B cell (primary cell): ENCODE measurements at regions not wholly inside any gene's neighbourhood (a gene's known extent, or its start where the extent isn't known, plus 50 kb on each side); places are given as distances from the start of the nearest gene placed in this dataset.

ENCODE experiments used
- ATAC-seq: fragments of 200-7000 bp; cut with Tn5 transposase; one replicate; pipeline ENCODE4 v1.10.0; 2021; ENCODE audit warnings: low read depth, mild to moderate bottlenecking, moderate number of reproducible peaks, moderate library complexity
- CTCF ChIA-PET: fragments of 350-600 bp; sonication (Branson Sonifier 250); formaldehyde crosslinking; loops from one replicate; lab custom pipeline; 2021; ENCODE audit warnings: antibody characterized with exemption, inconsistent platforms; lab: Charles Lee
- POLR2A ChIA-PET: fragments of 350-600 bp; sonication (Branson Sonifier 250); formaldehyde crosslinking; loops from one replicate; lab custom pipeline; 2021; ENCODE audit warnings: antibody characterized with exemption; lab: Charles Lee
- DNase-seq: peaks from one replicate; pipeline ENCODE4 v3.0.0; 2013
- H2AFZ ChIP-seq: 2 replicates; pipeline ENCODE4 v1.6.1; 2012; ENCODE audit warnings: mild to moderate bottlenecking, low read depth, low read length; ENCODE audit not compliant: insufficient read depth, poor library complexity, severe bottlenecking
- H3K27ac ChIP-seq, 2 donors: 1 replicate in 1 of 2; 2 replicates in 1 of 2; pipeline ENCODE4 v1.5.1; 2012 to 2013; ENCODE audit warnings: low read length in 2 of 2, mild to moderate bottlenecking in 2 of 2, moderate library complexity in 1 of 2
- H3K27me3 ChIP-seq, 4 experiments: fragments of 200-600 bp in 1 of 4; sonication (generic) in 1 of 4; replicated peaks in 1 of 4; 1 replicate in 2 of 4; 2 replicates in 2 of 4; pipeline versions ENCODE4 v1.6.1 to v1.7.0; 2013 to 2016; ENCODE audit warnings: low read length in 3 of 4, mild to moderate bottlenecking in 2 of 4, mixed read lengths in 1 of 4, moderate library complexity in 1 of 4; ENCODE audit not compliant: insufficient read depth in 4 of 4, control insufficient read depth in 3 of 4; ENCODE audit errors: control extremely low read depth in 1 of 4
- H3K36me3 ChIP-seq, 2 experiments: replicated peaks in 1 of 2; 1 replicate in 1 of 2; 2 replicates in 1 of 2; pipeline versions ENCODE4 v1.6.1 to v1.7.1; 2013; ENCODE audit warnings: low read length in 1 of 2; ENCODE audit not compliant: insufficient read depth in 2 of 2, control insufficient read depth in 1 of 2; ENCODE audit errors: control extremely low read depth in 1 of 2, extremely low read depth in 1 of 2
- H3K4me1 ChIP-seq, 2 donors: fragments of 200-600 bp in 1 of 2; sonication (generic) in 1 of 2; 1 replicate in 1 of 2; 2 replicates in 1 of 2; pipeline versions ENCODE4 v1.5.1 to v1.6.1; 2013 to 2017; ENCODE audit warnings: low read length in 2 of 2; ENCODE audit not compliant: control insufficient read depth in 2 of 2, insufficient read depth in 2 of 2
- H3K4me2 ChIP-seq: replicated peaks from 2 replicates; pipeline ENCODE3; 2012; ENCODE audit warnings: mild to moderate bottlenecking, low read depth, low read length; ENCODE audit not compliant: poor library complexity, severe bottlenecking
- H3K4me3 ChIP-seq, 5 experiments: fragments of 200-600 bp in 1 of 5; sonication (generic) in 1 of 5; 1 replicate in 3 of 5; 2 replicates in 2 of 5; pipeline versions ENCODE4 v1.5.1 to v1.7.0; 2011 to 2016; ENCODE audit warnings: low read length in 4 of 5, mild to moderate bottlenecking in 4 of 5, low read depth in 2 of 5, control low read depth in 1 of 5, moderate library complexity in 1 of 5; ENCODE audit not compliant: insufficient read depth in 1 of 5; ENCODE audit errors: control extremely low read depth in 1 of 5, extremely low read depth in 1 of 5
- H3K79me2 ChIP-seq: fragments of 200-600 bp; sonication (generic); one replicate; pipeline ENCODE4 v1.6.0; 2016; ENCODE audit warnings: low read length; ENCODE audit not compliant: control insufficient read depth, insufficient read depth
- H3K9ac ChIP-seq: fragments of 200-600 bp; sonication (generic); 2 replicates; pipeline ENCODE4 v1.6.1; 2017; ENCODE audit warnings: mild to moderate bottlenecking, low read length, moderate library complexity
- H3K9me3 ChIP-seq, 3 donors: one replicate each; pipeline versions ENCODE4 v1.6.1 to v1.7.1; 2013; ENCODE audit warnings: low read length in 2 of 3; ENCODE audit not compliant: control insufficient read depth in 2 of 3, insufficient read depth in 1 of 3; ENCODE audit errors: control extremely low read depth in 1 of 3
- H4K20me1 ChIP-seq: 2 replicates; pipeline ENCODE4 v1.6.0; 2012; ENCODE audit warnings: mild to moderate bottlenecking, low read length; ENCODE audit not compliant: insufficient read depth, control insufficient read depth, poor library complexity, severe bottlenecking
- H3K27ac Mint-ChIP-seq: one replicate; pipeline ENCODE4 v1.8.0; 2021; ENCODE audit warnings: mixed read lengths
- H3K27me3 Mint-ChIP-seq: one replicate; pipeline ENCODE4 v1.8.0; 2021; ENCODE audit warnings: mixed read lengths
- H3K4me1 Mint-ChIP-seq: one replicate; pipeline ENCODE4 v1.8.0; 2021; ENCODE audit warnings: mixed read lengths
- H3K4me3 Mint-ChIP-seq: one replicate; pipeline ENCODE4 v1.8.0; 2021; ENCODE audit warnings: mixed read lengths
- H3K9me3 Mint-ChIP-seq: one replicate; pipeline ENCODE4 v1.8.0; 2022; ENCODE audit warnings: mixed read lengths; ENCODE audit not compliant: insufficient read depth
- EZH2 ChIP-seq: IDR thresholded peaks from 2 replicates; pipeline ENCODE4 v1.6.1; 2012; ENCODE audit warnings: borderline replicate concordance, low read depth, mild to moderate bottlenecking, moderate library complexity, low read length; ENCODE audit not compliant: insufficient read depth, poor library complexity, severe bottlenecking
- WGBS: methylation state at CpG from one replicate; pipeline ENCODE4 v1.1.5; 2013; ENCODE audit warnings: missing lambda C conversion rate; ENCODE audit not compliant: insufficient coverage; 5-methylcytosine and 5-hydroxymethylcytosine counted together
- intact Hi-C: fragments of 100-400 bp; cut with micrococcal nuclease; formaldehyde crosslinking; loops from one replicate; pipeline ENCODE4 v1.10.0; 2022
- TF ChIP-seq, protein P1 (sequence below): fragments of 200-600 bp; IDR thresholded peaks from one replicate; pipeline ENCODE4 v1.8.0; 2022; ENCODE audit warnings: antibody characterized with exemption, mild to moderate bottlenecking

DNA sequence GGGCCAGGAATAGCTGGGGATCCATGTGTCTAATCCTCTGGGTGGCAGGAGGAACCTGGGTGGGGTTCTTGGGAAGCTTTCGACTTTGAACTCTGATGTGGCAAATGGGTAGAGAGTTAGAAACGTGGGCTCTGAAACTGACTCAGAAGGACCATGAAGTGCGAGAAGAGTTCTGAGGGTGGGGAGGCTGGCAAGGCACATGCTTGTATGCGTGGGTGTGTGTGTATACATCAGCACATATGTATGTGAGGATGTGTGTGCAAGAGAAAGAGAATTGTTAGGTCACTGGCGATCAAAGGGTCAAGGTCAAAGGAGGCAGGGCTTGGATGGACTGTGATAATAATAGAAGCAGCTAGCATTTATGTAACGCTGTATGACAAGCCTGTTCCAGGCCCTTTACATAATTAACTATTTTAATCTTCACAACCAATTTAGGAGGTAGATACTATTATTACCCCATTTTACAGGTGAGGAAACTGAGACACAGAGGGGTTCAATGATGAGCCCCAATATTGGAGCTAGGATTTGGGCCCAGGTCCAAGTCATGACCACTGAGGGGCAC lies 84.5 kb upstream of the POU3F1 start:
- peaks cover 38% of the 10 kb centered on the region for H3K27me3 Mint-ChIP-seq
- Histone ChIP-seq H3K9ac (no peak overlapping the region), H3K36me3 (no peaks in the 10 kb centered on the region), H3K4me1 (peaks cover 0 to 4% of the 10 kb centered on the region in 2 donors), H3K9me3 (no peaks in the 10 kb centered on the region), H3K27ac (no peak overlapping the region), H3K4me2 (no peak overlapping the region), H3K27me3 (peaks cover 0 to 32% (median 6%) of the 10 kb centered on the region in 4 experiments), H3K79me2 (no peaks in the 10 kb centered on the region), H3K4me3 (no peak overlapping the region), H2AFZ (no peak overlapping the region), H4K20me1 (no peaks in the 10 kb centered on the region)
- WGBS = 83% methylated on average over 5 of the region's 6 CpGs
- no peaks in the 10 kb centered on the region for H3K9me3 Mint-ChIP-seq
- ChIA-PET CTCF (interaction anchor here (0.9 kb wide), 1 partner anchor 359 kb away, joined by 3 read pairs; no protein-coding TSS in a partner anchor), POLR2A (no interaction called here)
- H3K4me3 Mint-ChIP-seq = no peak overlapping the region
- no peak overlapping the region for H3K27ac Mint-ChIP-seq
- intact Hi-C loops = no loop called here
- TF ChIP-seq, protein P1, sequence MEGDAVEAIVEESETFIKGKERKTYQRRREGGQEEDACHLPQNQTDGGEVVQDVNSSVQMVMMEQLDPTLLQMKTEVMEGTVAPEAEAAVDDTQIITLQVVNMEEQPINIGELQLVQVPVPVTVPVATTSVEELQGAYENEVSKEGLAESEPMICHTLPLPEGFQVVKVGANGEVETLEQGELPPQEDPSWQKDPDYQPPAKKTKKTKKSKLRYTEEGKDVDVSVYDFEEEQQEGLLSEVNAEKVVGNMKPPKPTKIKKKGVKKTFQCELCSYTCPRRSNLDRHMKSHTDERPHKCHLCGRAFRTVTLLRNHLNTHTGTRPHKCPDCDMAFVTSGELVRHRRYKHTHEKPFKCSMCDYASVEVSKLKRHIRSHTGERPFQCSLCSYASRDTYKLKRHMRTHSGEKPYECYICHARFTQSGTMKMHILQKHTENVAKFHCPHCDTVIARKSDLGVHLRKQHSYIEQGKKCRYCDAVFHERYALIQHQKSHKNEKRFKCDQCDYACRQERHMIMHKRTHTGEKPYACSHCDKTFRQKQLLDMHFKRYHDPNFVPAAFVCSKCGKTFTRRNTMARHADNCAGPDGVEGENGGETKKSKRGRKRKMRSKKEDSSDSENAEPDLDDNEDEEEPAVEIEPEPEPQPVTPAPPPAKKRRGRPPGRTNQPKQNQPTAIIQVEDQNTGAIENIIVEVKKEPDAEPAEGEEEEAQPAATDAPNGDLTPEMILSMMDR = no peak
- no peak for TF ChIP-seq EZH2
- peaks cover 5% of the 10 kb centered on the region for H3K4me1 Mint-ChIP-seq
- ATAC-seq (no peak), DNase-seq (no peak)

DNA sequence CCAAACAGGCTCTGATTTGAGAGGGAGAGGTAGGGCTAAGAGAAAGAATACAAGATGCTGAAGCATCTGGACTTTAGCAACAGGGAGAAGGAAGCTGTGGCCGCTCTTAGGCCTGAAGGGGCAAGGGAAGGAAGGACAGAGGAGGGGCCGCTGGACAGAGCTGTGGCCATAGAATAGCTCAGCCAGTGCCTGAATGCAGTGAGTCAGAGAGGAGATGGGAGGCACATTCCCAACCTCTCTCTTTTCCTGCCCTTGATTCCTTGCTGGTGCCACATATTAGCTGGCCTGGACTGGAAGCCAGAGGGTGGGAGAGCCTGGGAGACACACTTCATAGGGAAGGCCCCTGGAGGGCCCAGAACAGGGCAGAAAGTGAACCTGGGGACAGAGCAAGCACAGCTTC lies 83.4 kb upstream of the POU3F1 start:
- peaks cover 0 to 4% of the 10 kb centered on the region in 2 donors for H3K4me1 ChIP-seq
- H3K27ac ChIP-seq = no peak overlapping the region
- H3K27me3 ChIP-seq = peaks cover 0 to 25% (median 3%) of the 10 kb centered on the region in 4 experiments
- POLR2A ChIA-PET = no interaction called here
- no peak overlapping the region for H2AFZ ChIP-seq
- TF ChIP-seq, protein P1 = no peak
- no peak for TF ChIP-seq EZH2
- H3K36me3 ChIP-seq = no peaks in the 10 kb centered on the region
- WGBS = 95% methylated on average over 2 of the region's 2 CpGs
- peaks cover 29% of the 10 kb centered on the region for H3K27me3 Mint-ChIP-seq
- H4K20me1 ChIP-seq = no peaks in the 10 kb centered on the region
- no peak overlapping the region for H3K4me3 Mint-ChIP-seq
- DNase-seq = no peak
- H3K27ac Mint-ChIP-seq = no peak overlapping the region
- no peaks in the 10 kb centered on the region for H3K79me2 ChIP-seq
- ATAC-seq = no peak
- H3K4me3 ChIP-seq = no peak overlapping the region
- CTCF ChIA-PET = interaction anchor here (0.5 to 1.2 kb wide), 3 partner anchors 134 to 690 kb away, joined by 3 read pairs; no protein-coding TSS in a partner anchor
- intact Hi-C loops = no loop called here
- H3K9me3 ChIP-seq = no peaks in the 10 kb centered on the region
- H3K9me3 Mint-ChIP-seq = no peaks in the 10 kb centered on the region
- H3K4me2 ChIP-seq = no peak overlapping the region
- no peak overlapping the region for H3K9ac ChIP-seq
- H3K4me1 Mint-ChIP-seq = peaks cover 5% of the 10 kb centered on the region
